ENCODE measurements at regions not wholly inside any gene's neighbourhood (a gene's known extent, or its start where the extent isn't known, plus 50 kb on each side); places are given as distances from the start of the nearest gene placed in this dataset.

- DNase-seq: no peak
Observed at GRCh38 chr1:4303303-4303702, 351.1 kb upstream of the AJAP1 start.

- DNase-seq: no peak
Observed at GRCh38 chr1:4305526-4306301, 348.7 kb upstream of the AJAP1 start.

- no peak for DNase-seq
Observed at GRCh38 chr1:4306559-4307467, 347.6 kb upstream of the AJAP1 start.

GRCh38 chr1:4307468-4307845 is 347.0 kb upstream of the AJAP1 start:
- no peak for DNase-seq

GRCh38 chr1:4307911-4308545 is 346.4 kb upstream of the AJAP1 start:
- DNase-seq: no peak

GRCh38 chr1:4308806-4309205 is 345.6 kb upstream of the AJAP1 start:
- no peak for DNase-seq

GRCh38 chr1:4309676-4310320 is 344.6 kb upstream of the AJAP1 start:
- DNase-seq: no peak

GRCh38 chr1:4310396-4310923 is 343.9 kb upstream of the AJAP1 start:
- DNase-seq: no peak

- DNase-seq: no peak
Observed at GRCh38 chr1:4312024-4312423, 342.4 kb upstream of the AJAP1 start.

GRCh38 chr1:4315202-4315601 is 339.2 kb upstream of the AJAP1 start:
- no peak for DNase-seq

GRCh38 chr1:4317207-4317606 is 337.2 kb upstream of the AJAP1 start:
- DNase-seq: no peak

- DNase-seq: no peak
Observed at GRCh38 chr1:4318720-4319119, 335.7 kb upstream of the AJAP1 start.

GRCh38 chr1:4319496-4319895 is 334.9 kb upstream of the AJAP1 start:
- no peak for DNase-seq

GRCh38 chr1:4322881-4323280 is 331.5 kb upstream of the AJAP1 start:
- no peak for DNase-seq

GRCh38 chr1:4323309-4323708 is 331.1 kb upstream of the AJAP1 start:
- DNase-seq: no peak

GRCh38 chr1:4324525-4324924 is 329.9 kb upstream of the AJAP1 start:
- DNase-seq: no peak

GRCh38 chr1:4327142-4327541 is 327.3 kb upstream of the AJAP1 start:
- DNase-seq: no peak

GRCh38 chr1:4328402-4329071 is 325.9 kb upstream of the AJAP1 start:
- no peak for DNase-seq

- DNase-seq: no peak
Observed at GRCh38 chr1:4330805-4331766, 323.3 kb upstream of the AJAP1 start.

- DNase-seq: no peak
Observed at GRCh38 chr1:4331767-4332163, 322.6 kb upstream of the AJAP1 start.

- no peak for DNase-seq
Observed at GRCh38 chr1:4336507-4336906, 317.9 kb upstream of the AJAP1 start.

Measured in NCI-H510A treated with DMSO at 0.1 percent for 48 hours (cell line).